GM19035 (cell line): ENCODE measurements at regions not wholly inside any gene's neighbourhood (a gene's known extent, or its start where the extent isn't known, plus 50 kb on each side); places are given as distances from the start of the nearest gene placed in this dataset.
"Not testable (repeated sequence)": the region's sequence is repeated elsewhere in the genome, so short reads cannot be mapped to it uniquely, and the experiment has no call there.

Experiments used
- ATAC-seq: cut with Tn5 transposase; IDR thresholded peaks from one replicate; pipeline ENCODE4 v1.9.1; 2021; ENCODE audit not compliant: unreplicated experiment

GRCh38 chr4:27711041-27711440 is 850.4 kb downstream of the STIM2 start:
- no peak for ATAC-seq

GRCh38 chr4:27714073-27714472 is 853.4 kb downstream of the STIM2 start:
- no peak for ATAC-seq

DNA sequence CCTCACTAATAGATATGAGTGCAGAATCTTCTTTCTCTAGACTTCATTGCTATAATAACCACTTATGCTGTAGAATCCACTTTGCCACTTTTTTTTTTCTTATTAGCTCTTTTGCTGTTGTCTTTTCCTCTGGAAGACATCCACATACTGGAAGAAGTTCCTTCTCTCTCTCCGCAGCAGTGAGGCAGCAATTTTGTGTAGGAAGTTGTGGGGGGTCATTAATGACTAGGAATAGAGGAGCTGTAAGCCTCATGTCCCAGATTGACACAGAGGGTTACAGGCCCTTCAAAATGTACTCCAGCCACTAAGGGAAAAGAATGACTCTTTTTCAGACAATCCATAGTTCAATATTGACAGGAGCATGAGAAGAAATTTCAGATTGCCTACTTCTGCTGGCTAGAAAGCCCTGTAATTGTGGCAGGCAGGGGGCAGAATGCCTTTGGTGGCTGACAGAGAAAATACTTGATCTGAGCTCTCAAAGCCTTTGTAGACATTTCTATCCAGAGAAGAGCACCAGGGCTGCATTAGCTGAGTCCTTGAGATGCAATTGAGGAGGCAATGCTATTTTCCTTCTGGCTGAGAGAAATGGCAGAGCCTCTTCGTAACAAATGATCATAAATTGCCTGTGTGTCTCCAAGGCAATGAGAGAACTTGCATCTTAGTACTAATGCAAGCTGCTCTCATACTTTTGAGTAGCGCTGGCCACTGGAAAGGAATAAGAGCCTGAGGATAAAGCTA is 856.2 kb downstream of the STIM2 start:
- ATAC-seq: no peak

GRCh38 chr4:27717431-27717755 is 856.8 kb downstream of the STIM2 start:
- ATAC-seq: no peak

GRCh38 chr4:27720010-27720766 is 859.5 kb downstream of the STIM2 start:
- no peak for ATAC-seq

DNA sequence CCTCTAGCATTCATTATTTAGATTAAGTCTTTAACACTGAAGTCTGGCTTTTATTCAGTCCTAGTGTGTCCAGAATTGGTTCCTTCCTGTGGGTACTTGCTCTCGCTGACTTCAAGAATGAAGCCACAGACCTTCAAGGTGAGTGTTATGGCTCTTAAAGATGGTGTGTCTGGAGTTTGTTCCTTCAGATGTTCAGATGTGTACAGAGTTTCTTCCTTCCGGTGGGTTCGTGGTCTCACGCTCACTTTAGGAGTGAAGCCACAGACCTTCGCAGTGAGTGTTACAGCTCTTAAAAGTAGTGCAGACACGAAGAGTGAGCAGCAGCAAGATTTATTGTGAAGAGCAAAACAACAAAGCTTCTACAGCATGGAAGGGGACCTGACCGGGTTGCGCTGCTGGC is 860.6 kb downstream of the STIM2 start:
- ATAC-seq: no peak

DNA sequence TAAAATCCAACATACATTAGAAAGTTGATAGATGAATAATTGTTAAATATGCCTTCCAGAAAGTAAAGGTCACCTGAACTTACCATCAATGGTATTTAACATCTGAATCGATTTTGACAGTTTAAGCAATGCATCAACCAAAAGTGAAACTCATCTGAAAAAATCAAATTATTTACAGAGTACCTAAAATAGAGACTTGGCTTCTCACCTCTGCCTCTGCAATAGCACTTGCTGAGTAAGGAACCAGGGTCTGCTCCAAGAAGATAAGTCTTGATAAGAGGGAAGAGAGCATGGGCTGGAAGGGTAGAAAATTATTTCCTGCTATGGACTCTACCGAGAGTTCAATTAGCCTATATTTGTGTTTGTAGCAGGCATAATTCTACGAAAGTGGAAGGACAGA is 868.3 kb downstream of the STIM2 start:
- ATAC-seq: no peak

DNA sequence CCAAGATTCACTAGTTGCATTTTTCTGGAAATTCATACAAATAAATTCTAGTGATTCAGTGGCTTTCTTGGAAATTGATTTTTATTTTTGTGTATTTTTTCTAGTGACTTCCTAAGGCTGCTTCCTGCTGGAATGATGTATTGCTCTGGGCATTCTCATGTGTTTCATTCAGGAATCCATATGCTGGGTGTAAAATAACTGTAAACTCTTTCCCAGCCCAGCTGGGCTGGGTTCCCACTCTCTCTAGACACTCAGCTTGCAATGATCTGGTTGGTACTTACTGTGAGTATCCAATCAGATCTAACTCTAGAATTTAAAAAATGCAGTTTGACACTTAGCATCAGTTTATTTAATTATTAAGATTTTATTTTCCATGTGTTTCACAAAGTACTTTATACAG is 882.2 kb downstream of the STIM2 start:
- no peak for ATAC-seq

- ATAC-seq: no peak
These were observed 899.3 kb downstream of the STIM2 start for GRCh38 chr4:27759611-27760575.

DNA sequence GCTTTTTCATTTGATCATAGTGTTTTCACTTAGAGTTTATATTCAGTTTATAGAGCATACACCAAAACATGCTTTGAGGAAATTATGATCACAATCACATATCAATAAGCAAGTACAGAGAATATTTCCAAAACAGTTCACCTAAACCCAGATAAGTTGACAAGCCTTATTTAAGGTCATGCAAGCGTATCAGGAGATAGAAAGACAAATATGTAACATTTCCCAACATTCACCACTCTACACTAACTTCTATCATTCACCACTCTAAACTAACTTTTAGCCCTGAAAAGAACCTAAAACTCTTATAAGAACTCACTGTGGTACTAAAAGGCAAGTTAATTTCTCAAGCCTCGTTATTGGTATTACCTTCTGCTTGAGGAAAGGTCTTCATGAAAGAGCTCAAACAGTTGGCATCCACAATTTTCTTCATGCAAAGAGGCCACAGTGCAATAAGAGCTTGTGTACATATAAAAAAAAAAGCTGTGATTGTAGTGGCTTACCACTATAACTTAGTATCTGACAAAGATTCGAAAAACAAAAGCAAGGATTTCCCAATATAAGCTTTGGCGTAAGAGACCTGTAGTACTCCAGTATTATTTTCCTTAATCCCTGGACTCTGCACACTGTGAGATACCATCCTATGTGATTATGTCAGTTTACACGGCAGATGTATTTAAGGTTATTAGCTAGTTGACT is 903.3 kb downstream of the STIM2 start:
- no peak for ATAC-seq

DNA sequence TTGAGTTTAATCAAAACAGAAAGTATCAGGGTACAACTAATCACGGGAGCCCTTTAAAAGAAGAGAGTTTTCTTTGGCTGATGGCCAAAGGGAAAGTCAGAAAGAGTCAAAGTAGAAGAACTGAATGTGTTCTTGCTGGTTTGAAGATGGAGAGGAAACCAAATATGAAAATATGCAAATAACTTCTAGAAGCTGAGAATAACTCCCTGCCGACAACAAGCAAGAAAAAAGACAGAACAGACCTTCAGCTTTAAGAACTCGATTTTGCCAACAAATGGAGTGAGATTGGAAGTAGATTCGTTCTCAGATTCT is 903.8 kb downstream of the STIM2 start:
- ATAC-seq: no peak

- ATAC-seq: no peak
These were observed 910.3 kb downstream of the STIM2 start for GRCh38 chr4:27770895-27771294.

GRCh38 chr4:27775156-27775555 is 914.5 kb downstream of the STIM2 start:
- no peak for ATAC-seq

DNA sequence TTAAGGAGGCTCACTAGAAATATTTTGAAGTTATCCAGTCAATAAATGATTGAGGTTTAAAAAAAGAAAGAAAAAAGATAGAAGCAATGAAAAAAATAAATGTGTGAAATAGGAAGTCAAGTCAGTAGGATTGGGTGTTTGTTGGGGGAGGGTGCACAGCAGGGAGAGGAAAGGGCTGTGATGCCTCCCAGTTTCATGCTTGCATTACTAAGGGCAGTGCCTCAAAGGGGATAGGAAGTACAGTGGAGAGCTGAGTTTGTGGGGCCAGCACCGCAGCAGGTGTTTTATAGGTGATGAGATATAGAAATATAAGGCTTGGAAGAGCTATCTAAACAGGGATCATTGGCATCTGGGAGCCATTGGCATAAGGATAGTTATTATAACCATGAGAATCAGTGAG is 919.2 kb downstream of the STIM2 start:
- no peak for ATAC-seq

- no peak for ATAC-seq
These were observed 926.6 kb downstream of the STIM2 start for GRCh38 chr4:27787195-27787594.

DNA sequence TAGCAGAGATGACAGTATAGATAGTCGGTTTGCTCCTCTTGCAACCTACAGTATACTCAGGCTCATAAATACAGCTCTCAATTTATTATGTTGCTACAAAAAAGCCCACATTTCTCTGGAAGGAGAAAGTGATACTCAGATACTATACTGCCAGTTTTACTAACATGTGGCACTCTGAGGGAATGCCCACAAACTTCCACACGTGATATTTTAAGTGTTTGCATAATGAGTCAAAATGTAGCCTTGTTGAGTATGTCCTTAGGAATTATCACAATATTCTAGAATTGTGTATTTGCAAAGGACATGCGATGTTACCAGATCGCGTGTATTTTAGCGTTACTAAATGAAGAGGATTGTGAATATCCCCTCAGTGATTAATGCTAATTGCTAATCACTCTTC is 929.1 kb downstream of the STIM2 start:
- no peak for ATAC-seq

GRCh38 chr4:27790911-27791310 is 930.3 kb downstream of the STIM2 start:
- ATAC-seq: no peak

GRCh38 chr4:27791640-27792039 is 931.0 kb downstream of the STIM2 start:
- no peak for ATAC-seq

DNA sequence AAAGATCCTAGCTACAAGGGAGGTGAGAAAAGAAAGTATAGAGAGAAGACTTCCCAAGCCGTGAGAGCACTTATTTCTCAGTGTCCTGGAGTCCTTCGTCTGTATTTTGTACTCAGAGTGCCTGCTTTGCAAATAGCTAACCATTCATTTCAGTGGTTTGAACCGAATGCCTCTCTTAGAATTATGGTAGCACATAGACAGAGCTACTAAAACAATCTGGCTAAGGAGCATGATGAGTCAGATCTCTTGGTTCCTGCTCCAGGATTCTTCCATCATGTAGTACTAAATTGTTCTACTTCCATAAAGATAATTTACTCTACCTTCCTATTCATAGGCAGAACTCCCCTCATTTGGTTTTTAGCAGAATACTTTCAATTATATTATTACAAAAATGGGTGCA is 946.6 kb downstream of the STIM2 start:
- no peak for ATAC-seq

- ATAC-seq: no peak
These were observed 951.3 kb downstream of the STIM2 start for GRCh38 chr4:27811948-27812347.

DNA sequence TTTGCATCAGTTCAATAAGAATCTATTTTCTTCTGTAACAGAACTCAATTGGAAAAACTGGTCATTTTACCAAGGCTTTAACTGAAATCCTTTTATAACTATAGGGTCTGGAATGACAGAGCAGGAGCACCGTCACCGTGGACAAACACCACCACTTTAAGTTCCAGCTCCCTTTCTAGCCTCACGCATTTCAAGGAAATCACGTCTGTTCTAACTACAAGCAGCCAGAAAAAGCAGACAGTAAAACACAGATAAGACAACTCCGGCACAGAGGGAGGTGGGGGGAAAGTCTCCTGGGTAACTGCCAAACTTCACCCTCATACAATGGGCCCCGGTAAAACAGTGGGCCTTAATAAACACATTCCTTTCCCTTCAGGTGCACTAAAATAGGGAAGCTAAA is 952.6 kb downstream of the STIM2 start:
- not testable (repeated sequence) for ATAC-seq
